Kidney (tissue), 13 donors: ENCODE measurements at regions not wholly inside any gene's neighbourhood (a gene's known extent, or its start where the extent isn't known, plus 50 kb on each side); places are given as distances from the start of the nearest gene placed in this dataset.

Experiments
- DNase-seq, 5 donors: peaks; one replicate each; pipeline ENCODE4 v3.0.0-alpha.2; 2013 to 2020
- FAIRE-seq: peaks from 2 replicates; lab custom pipeline; 2012; peaks lifted over from hg19 to GRCh38; lab: Jason Lieb, UNC
- H3K27ac ChIP-seq, 2 donors: one replicate each; pipeline ENCODE4 v1.7.0; 2013; ENCODE audit warnings: low read depth in 2 of 2, low read length in 2 of 2, inconsistent platforms in 1 of 2
- H3K27me3 ChIP-seq: one replicate; pipeline ENCODE4 v1.7.1; 2013; ENCODE audit warnings: low read length, inconsistent platforms; ENCODE audit not compliant: control insufficient read depth, insufficient read depth
- H3K36me3 ChIP-seq, 3 donors: one replicate each; pipeline versions ENCODE4 v1.7.0 to v1.7.1; 2013; ENCODE audit warnings: low read length in 3 of 3, control low read depth in 1 of 3, inconsistent platforms in 1 of 3; ENCODE audit not compliant: insufficient read depth in 3 of 3, control insufficient read depth in 2 of 3
- H3K4me1 ChIP-seq, 3 donors: one replicate each; pipeline versions ENCODE4 v1.7.0 to v1.7.1; 2013; ENCODE audit warnings: low read length in 3 of 3, inconsistent platforms in 1 of 3, low read depth in 1 of 3; ENCODE audit not compliant: control insufficient read depth in 2 of 3, insufficient read depth in 2 of 3
- H3K4me3 ChIP-seq, 3 donors: one replicate each; pipeline versions ENCODE4 v1.7.0 to v1.8.1; 2013; ENCODE audit warnings: low read length in 3 of 3, control low read depth in 1 of 3, inconsistent platforms in 1 of 3
- H3K9ac ChIP-seq, 3 donors: one replicate each; pipeline versions ENCODE4 v1.7.0 to v1.7.1; 2013; ENCODE audit warnings: low read length in 3 of 3, control low read depth in 1 of 3, inconsistent platforms in 1 of 3
- H3K9me3 ChIP-seq, 3 donors: one replicate each; pipeline versions ENCODE4 v1.7.0 to v1.7.1; 2013; ENCODE audit warnings: low read length in 3 of 3, control low read depth in 1 of 3, inconsistent platforms in 1 of 3; ENCODE audit not compliant: control insufficient read depth in 2 of 3, insufficient read depth in 1 of 3
- intact Hi-C: fragments of 100-400 bp; cut with DNase I; formaldehyde crosslinking; loops from one replicate; pipeline ENCODE4 v1.11.1; 2022
- TF ChIP-seq, protein P1 (sequence below): IDR thresholded peaks from 3 replicates; pipeline ENCODE4 v1.5.1; 2012; ENCODE audit warnings: mild to moderate bottlenecking, moderate library complexity, borderline replicate concordance; ENCODE audit not compliant: insufficient read depth; ENCODE audit errors: extremely low read depth
- donor health status: control.
- donor health status: control.
- donor health status: control.
- donor health status: control.
- donor health status: control.
- donor health status: DM: yes; HTN: yes; CAD: no.
- donor health status: Normal renal cell carcinoma (clear cell type).

GRCh38 chr4:173878701-173879100 lies 348.7 kb upstream of the HAND2 start:
- H3K4me3 ChIP-seq, result no peak overlapping the region
- no peaks in the 10 kb centered on the region for H3K36me3 ChIP-seq
- no peak for FAIRE-seq
- H3K27me3 ChIP-seq, result no peaks in the 10 kb centered on the region
- TF ChIP-seq, protein P1, sequence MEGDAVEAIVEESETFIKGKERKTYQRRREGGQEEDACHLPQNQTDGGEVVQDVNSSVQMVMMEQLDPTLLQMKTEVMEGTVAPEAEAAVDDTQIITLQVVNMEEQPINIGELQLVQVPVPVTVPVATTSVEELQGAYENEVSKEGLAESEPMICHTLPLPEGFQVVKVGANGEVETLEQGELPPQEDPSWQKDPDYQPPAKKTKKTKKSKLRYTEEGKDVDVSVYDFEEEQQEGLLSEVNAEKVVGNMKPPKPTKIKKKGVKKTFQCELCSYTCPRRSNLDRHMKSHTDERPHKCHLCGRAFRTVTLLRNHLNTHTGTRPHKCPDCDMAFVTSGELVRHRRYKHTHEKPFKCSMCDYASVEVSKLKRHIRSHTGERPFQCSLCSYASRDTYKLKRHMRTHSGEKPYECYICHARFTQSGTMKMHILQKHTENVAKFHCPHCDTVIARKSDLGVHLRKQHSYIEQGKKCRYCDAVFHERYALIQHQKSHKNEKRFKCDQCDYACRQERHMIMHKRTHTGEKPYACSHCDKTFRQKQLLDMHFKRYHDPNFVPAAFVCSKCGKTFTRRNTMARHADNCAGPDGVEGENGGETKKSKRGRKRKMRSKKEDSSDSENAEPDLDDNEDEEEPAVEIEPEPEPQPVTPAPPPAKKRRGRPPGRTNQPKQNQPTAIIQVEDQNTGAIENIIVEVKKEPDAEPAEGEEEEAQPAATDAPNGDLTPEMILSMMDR, result no peak
- H3K9me3 ChIP-seq, result no peaks in the 10 kb centered on the region
- intact Hi-C loops, result no loop called here
- H3K9ac ChIP-seq, result no peak overlapping the region
- H3K4me1 ChIP-seq, result no peaks in the 10 kb centered on the region
- no peak overlapping the region for H3K27ac ChIP-seq
- DNase-seq, result peak in 2 of 5 donors; percentile 21 to 22

- Histone ChIP-seq H3K4me1 (no peaks in the 10 kb centered on the region), H3K27me3 (no peaks in the 10 kb centered on the region), H3K36me3 (no peaks in the 10 kb centered on the region), H3K4me3 (no peak overlapping the region), H3K9ac (no peak overlapping the region), H3K9me3 (no peaks in the 10 kb centered on the region), H3K27ac (no peak overlapping the region)
- TF ChIP-seq, protein P1, result no peak
- DNase-seq, result no peak
- no peak for FAIRE-seq
- intact Hi-C loops, result no loop called here
Observed at GRCh38 chr4:173871643-173872042, 341.6 kb upstream of the HAND2 start.

GRCh38 chr4:173866322-173867026 lies 336.4 kb upstream of the HAND2 start:
- H3K27ac ChIP-seq, result no peak overlapping the region
- DNase-seq, result no peak
- H3K27me3 ChIP-seq, result no peaks in the 10 kb centered on the region
- no peak for FAIRE-seq
- TF ChIP-seq, protein P1, result no peak
- no peak overlapping the region for H3K4me3 ChIP-seq
- H3K36me3 ChIP-seq, result no peaks in the 10 kb centered on the region
- intact Hi-C loops, result no loop called here
- H3K4me1 ChIP-seq, result no peaks in the 10 kb centered on the region
- H3K9ac ChIP-seq, result no peak overlapping the region
- H3K9me3 ChIP-seq, result peaks cover 0 to 5% (median 0%) of the 10 kb centered on the region in 3 donors
